ENCODE measurements at regions not wholly inside any gene's neighbourhood (a gene's known extent, or its start where the extent isn't known, plus 50 kb on each side); places are given as distances from the start of the nearest gene placed in this dataset.

- TF ChIP-seq EZH2 (IDR thresholded peaks at IDR 0.05; ENCODE audit: low read depth, low read length, severe bottlenecking) (no peak), BCL11A (IDR thresholded peaks at IDR 0.05; ENCODE audit: low read depth in 2 of 2, low read length in 2 of 2) (no peak), RXRA (IDR thresholded peaks at IDR 0.05; ENCODE audit: insufficient read depth, low read depth, low read length) (no peak), RNF2 (IDR thresholded peaks at IDR 0.05; ENCODE audit: borderline replicate concordance, low read depth, low read length, missing control alignments, poor library complexity, severe bottlenecking) (no peak), SP2 (IDR thresholded peaks at IDR 0.05; ENCODE audit: low read length) (no peak), SP4 (IDR thresholded peaks at IDR 0.05; ENCODE audit: low read length) (no peak), PHF8 (conservative IDR thresholded peaks at IDR 0.05; ENCODE audit: low read depth, low read length) (no peak), ZNF274 (IDR thresholded peaks at IDR 0.05; ENCODE audit: borderline replicate concordance, extremely low read depth, low read length) (no peak), HDAC2 (IDR thresholded peaks at IDR 0.05; ENCODE audit: borderline replicate concordance in 1 of 2, low read depth in 2 of 2, low read length in 2 of 2) (no peak), GABPA (IDR thresholded peaks at IDR 0.05; ENCODE audit: borderline replicate concordance, insufficient read depth, low read length) (no peak), TAF1 (IDR thresholded peaks at IDR 0.05; ENCODE audit: low read depth, low read length) (no peak), CHD1 (IDR thresholded peaks at IDR 0.05; ENCODE audit: low read depth, low read length) (no peak), CHD2 (IDR thresholded peaks at IDR 0.05; ENCODE audit: low read length) (no peak), TAF7 (optimal IDR thresholded peaks at IDR 0.05; ENCODE audit: borderline replicate concordance, low read depth, low read length) (no peak), EGR1 (IDR thresholded peaks at IDR 0.05; ENCODE audit: borderline replicate concordance, low read depth, low read length) (no peak), RFX5 (IDR thresholded peaks at IDR 0.05; ENCODE audit: borderline replicate concordance, low read depth, low read length) (no peak), CREB1 (IDR thresholded peaks at IDR 0.05) (no peak), SAP30 (IDR thresholded peaks at IDR 0.05; ENCODE audit: insufficient read depth, insufficient replicate concordance, low read length) (no peak)
Measured at GRCh38 chr5:109247986-109248385, 161.8 kb downstream of the PJA2 start (continued).
